HG02571 (cell line): ENCODE measurements at regions not wholly inside any gene's neighbourhood (a gene's known extent, or its start where the extent isn't known, plus 50 kb on each side); places are given as distances from the start of the nearest gene placed in this dataset.
"Not testable (repeated sequence)": the region's sequence is repeated elsewhere in the genome, so short reads cannot be mapped to it uniquely, and the experiment has no call there.

Experiments
- ATAC-seq: cut with Tn5 transposase; IDR thresholded peaks from one replicate; pipeline ENCODE4 v1.9.1; 2021; ENCODE audit warnings: mild to moderate bottlenecking, moderate library complexity; ENCODE audit not compliant: unreplicated experiment

DNA sequence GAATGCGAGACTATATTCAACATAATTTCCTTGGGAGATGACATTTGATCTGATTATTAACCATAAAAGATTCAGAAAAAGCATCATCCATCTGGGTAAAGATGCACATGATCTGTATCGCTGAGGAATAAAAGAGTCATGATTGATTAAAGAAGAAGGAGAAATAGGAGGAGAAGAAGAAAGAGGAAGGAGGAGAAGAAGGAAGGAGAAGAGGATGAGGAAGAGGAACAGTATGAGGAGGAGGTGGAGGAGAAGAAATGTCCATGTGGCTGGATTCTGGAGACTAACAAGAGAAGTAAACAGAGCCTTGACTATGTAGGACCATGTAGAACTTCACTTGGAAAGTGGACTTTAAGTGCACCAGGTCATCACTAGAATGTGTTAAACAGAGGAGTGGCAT is 947.4 kb downstream of the LRFN5 start:
- ATAC-seq, result no peak

DNA sequence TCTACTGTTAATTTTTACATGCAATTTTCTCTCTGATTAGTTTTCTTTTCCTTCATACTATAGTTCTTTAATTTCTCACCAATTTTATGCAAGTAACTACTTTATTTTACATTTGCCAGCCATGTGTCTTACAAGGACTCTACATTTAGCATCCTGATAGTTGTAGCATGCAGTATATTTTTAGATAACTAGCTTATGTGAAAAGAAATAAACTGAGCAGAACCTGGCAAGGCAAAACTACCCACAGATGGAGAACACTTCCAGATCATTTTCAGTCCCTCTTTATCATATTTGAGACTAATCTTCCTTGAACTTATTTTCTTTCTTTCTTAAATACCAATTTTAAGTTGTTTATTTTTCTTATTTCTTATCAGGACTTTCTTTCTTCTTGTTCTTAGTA is 943.6 kb downstream of the LRFN5 start:
- no peak for ATAC-seq

DNA sequence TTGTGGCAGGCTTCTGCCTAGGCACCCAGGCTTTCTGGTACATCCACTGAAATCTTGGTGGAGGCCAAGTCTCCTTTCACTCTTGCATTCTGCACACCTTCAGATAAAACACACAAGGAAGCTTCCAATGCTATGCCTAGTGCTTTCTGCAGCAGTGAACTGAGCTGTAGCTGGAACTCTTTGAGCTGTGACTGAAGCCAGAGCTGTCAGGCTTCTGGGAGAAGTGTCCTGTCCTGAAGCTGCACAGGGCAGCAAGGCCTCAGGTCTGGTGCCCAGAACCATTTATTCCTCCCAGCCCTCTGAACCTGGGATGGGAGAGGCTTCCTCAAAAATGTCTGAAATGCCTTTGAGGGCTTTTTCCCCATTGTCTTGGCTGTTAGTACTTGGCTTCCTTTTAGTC is 941.7 kb downstream of the LRFN5 start:
- no peak for ATAC-seq

DNA sequence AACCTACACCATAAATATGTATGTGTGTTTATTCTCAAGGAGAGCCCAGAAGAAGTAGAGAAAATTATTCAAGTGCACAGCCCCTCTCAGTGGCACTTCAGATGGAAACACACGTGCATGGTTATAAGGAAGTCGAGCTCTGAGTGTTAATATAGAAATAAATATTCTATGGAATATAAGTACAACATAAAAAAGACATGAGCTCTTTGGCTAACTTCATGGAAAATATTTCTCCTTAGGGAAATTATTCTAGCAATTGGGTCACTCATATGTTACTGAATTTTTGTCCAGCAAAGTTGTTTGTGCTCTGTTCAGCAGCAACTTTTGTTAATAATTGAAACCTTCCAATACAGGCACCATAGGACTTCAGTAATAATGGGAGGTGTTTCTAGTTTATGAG is 939.0 kb downstream of the LRFN5 start:
- ATAC-seq, result no peak

DNA sequence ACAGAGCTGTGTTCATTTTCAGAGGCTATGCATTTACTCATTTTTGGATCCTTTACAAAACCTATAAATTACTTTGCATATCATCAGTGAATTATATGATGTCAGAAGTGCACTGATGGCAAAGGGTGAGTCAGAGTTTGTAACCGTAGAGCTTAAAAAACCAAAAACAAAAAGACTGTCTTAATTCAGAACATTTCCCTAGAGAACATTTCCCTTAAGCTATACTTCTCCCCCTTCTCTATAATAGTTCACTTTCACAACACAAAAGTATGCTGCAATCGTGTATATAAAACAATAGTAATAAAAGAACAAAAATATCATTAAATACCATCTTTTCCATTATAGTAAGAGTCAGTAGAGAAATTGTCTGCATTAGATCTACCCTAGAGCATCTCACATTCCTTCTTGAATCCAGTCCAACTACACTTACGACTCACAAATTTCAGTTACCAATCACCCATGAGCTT is 934.9 kb downstream of the LRFN5 start:
- ATAC-seq, result no peak

DNA sequence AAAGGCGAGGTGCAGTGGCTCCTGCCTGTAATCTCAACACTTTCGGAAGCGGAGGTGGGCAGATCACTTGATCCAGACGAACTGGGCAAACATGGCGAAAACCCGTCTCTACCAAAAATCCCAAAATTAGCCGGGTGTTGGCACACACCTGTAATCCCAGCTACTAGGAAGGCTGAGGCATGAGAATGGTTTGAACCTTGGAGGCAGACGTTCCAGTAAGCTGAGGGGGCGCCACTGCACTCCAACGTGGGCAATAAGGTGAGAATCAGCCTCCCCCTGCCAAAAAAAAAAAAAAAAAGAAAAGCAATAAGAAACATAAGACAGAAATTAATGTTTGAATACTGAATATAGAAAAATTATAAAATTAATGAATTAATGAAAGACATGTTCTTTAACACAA is 928.7 kb downstream of the LRFN5 start:
- no peak for ATAC-seq

DNA sequence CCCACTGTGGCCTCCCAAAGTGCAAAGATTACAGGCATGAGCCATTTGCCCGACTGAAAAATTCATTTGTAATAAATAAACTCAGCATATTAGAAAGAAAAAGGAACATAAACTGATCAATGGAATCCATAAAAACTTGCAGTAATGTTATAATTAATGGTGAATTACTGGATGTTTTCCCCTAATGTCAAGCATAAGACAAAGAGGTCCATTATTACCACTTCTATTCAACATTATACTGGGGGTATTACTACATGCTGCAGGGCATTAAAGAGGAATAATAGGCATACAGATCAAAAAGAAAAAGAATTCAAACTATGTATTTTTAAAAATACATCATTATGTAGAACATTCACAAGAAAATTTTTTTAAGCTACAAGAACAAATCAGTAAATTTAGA is 926.8 kb downstream of the LRFN5 start:
- no peak for ATAC-seq

DNA sequence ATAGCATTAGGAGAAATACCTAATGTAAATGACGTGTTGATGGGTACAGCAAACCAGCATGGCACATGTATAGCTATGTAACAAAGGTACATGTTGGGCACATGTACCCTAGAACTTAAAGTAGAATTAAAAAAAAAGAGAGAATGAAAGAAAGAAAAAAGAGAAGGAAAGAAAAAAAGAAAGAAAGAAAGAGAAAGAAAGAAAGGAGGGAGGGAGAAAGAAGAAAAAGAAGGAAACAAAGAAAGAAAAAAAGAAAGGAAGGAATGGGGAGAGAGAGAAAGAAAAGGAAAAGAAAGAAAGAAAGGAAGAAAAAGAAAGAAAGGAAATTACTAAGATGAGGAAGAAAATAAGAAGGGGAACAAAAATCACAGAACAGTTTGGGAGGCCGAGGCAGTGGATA is 925.5 kb downstream of the LRFN5 start:
- no peak for ATAC-seq

DNA sequence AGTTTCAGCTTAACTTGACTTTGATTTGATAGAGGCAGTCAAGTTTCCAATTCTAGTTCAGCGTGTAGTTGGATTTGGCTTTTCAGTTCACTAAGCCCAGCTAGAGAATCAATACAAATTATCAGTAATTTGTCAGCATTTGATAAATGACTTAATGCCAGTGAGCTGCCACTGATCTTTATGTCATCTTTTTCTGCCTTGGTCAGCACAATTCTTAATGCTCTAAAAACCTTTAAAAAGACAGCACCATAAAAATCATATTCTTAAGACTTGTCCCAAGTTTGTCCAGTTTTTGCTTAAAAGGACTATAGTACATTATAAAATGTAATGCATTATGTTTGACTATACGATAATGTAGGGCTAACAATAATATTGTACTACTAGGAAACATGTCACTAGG is 920.5 kb downstream of the LRFN5 start:
- no peak for ATAC-seq

DNA sequence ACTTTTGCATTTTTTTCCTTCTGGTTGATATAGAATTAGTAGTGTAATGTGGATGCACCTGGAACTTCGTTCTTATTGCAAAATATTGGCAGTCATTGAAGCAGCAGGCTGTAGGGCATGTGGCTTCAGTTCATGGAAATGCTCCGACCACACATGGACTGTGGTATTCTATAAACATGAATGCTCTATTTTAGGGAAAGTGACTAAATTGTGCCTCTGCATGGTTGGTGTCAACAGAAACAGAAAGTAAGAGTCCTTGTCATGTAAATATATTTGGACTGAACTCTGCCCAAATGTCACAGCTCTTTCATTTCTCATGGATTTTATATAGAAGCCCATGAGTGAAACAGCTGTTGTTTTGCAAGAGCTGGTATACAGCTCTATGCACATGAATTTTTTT is 917.0 kb downstream of the LRFN5 start:
- ATAC-seq, result peak; percentile 94

DNA sequence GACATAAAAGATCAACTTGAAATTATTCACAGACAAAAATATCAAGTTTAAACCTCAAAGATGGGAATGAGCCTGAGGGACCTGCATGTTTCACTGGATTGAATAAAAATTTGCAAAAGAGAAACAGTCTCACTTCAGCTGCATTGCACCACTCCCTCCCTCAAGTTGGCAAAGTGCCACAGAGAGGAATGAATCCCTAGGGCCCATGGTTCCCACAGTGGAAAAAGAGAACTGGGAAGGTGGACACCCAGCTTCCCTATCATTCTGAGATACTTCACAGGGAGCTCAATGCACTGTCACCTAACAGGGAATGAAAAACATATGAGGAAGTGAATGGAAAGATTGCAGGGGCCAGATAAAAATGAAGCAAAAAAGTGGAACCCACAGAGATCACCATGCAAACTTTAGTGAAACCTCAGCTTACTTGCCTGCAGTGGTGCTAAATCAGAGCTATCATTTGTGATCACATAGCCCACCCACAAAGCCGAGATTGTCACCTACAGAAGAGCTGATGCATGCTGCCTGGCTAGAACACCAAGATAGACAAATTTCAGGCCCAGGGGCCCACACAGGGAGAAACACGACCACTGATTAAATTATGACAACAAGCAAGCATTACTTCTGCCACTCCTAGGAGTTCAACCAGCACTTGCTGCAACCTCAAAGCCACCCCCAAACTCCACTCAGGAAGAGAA is 911.3 kb downstream of the LRFN5 start:
- no peak for ATAC-seq

DNA sequence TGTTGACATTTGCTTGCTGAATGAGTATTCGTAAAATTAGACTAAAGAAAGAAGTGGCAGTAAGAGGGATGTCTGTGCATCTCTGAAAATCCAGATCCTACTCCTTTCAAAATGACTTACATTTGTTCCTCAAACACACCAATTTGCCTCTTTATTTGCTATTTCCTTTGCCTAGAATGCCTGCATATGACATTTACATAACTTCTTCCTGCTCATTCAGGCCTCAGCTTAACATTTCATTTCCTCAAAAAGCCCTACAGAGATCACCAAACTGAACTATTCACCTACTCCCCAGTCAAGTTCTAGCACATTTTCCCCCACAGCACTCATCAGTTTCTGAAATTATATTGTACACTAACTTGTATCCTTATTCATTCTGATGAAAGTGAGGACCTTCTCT is 907.2 kb downstream of the LRFN5 start:
- ATAC-seq, result no peak

DNA sequence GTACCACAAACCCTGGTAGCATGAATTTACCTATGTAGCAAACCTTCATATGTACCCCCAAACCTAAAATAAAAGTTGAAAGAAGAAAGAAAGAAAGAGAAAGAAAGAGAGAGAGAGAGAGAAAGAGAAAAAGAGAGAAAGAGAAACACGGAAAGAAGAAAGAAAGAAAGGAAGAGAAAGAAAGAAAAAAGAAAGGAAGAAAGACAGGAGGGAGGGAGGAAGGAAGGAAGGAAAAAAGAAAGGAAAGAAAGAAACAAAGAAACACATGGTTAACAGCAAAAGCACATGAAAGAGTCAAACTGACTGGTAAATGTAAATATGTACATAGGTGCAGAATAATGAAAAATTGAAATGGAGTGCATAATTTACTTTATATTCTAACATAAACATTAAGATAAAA is 903.4 kb downstream of the LRFN5 start:
- ATAC-seq, result no peak

DNA sequence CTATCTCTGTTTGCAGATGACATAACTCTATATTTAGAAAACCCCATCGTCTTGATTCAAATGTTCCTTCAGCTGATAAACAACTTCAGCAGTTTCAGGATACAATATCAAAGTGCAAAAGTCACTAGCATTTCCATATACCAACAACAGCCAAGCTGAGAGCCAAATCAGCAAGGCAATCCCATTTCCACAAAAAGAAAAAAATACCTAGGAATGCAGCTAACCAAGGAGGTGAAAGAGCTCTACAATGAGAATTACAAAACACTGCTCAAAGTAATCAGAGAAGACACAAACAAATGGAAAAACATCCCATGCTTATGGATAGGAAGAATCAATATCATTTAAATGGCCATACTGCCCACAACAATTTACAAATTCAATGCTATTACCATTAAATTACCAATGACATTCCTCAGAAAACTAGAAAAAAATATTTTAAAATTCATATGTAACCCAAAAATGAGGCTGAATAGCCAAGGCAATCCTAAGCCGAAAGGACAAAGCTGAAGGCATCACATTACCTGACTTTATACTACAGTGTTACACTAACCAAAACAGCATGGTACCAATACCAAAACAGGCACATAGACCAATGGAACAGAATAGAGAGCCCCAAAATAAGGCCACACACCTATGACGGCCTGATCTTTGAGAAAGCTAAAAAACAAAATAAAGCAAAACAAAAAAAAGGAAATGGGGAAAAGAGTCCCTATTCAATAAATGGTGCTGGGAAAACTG is 901.7 kb downstream of the LRFN5 start:
- ATAC-seq, result no peak

DNA sequence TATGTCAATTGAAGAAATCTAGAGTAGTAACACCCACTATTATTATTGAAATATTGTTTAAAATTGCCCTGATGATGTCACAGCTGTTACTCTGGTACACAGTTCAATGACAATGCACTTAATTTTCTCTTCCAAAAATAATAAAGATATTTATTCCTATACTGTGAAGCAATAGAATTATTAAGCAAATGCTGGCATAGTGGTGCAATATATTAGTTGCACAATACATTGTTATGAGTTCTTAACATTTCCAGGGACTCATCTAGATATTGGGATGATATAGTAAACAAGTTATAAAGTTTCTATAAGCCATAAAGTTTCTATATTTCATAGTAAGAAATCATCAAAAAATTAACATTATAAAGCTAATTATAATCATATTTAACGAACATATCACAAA is 897.8 kb downstream of the LRFN5 start:
- ATAC-seq, result no peak

DNA sequence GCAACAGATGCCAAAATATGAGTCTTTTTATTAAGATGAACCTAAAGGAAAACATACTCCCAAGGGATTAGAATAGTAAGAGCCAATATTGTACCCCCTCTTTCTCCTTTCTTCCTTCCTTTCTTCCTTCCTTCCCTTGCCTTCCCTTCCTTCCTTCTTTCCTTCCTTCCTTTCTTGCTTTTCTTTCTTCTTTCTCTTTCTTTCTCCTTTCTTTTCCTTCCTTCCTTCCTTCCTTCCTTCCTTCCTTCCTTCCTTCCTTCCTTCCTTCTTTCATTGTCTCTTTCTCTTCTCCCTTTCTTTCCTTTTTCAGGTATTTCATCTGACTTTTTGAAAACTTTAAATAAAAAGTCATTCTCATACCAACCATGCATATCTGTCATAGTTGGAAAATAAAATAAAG is 892.5 kb downstream of the LRFN5 start:
- no peak for ATAC-seq

DNA sequence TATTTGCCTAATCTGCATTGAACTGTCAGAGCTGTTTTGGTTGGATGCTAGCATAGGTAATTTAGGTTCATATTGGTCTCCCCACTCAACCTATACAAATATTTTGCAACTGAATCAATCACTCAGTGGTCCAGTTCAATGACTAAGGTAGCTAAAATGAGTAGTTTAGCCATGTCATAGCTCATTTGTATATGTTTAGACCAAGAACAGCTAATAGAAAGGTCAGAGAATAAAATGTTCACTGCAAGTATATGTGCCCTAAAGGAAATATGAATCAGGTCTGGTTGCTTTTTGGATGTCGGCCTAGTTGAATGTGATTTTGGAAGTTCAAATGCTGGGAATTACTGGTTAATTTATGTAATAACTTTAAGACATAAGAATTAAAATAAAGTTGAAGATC is 883.9 kb downstream of the LRFN5 start:
- ATAC-seq, result no peak

DNA sequence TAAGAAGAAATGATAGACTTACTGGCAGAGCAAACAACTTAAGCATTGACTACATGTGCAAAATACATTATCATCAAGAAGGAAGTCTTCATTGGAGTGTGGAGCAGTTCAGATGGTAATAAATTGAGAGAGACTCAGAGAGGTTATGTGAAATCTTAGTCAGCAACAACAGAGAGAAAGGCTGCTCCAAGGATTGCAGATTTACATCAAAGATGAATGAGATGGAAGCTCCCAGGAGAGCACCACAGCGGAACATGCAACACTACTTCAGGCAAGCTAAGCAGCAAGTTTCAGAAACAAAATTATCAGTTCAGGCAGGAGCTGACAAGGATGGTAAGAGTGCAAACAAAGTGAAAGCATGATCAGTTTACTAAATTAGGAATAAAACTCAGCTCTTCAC is 882.3 kb downstream of the LRFN5 start:
- ATAC-seq, result no peak

DNA sequence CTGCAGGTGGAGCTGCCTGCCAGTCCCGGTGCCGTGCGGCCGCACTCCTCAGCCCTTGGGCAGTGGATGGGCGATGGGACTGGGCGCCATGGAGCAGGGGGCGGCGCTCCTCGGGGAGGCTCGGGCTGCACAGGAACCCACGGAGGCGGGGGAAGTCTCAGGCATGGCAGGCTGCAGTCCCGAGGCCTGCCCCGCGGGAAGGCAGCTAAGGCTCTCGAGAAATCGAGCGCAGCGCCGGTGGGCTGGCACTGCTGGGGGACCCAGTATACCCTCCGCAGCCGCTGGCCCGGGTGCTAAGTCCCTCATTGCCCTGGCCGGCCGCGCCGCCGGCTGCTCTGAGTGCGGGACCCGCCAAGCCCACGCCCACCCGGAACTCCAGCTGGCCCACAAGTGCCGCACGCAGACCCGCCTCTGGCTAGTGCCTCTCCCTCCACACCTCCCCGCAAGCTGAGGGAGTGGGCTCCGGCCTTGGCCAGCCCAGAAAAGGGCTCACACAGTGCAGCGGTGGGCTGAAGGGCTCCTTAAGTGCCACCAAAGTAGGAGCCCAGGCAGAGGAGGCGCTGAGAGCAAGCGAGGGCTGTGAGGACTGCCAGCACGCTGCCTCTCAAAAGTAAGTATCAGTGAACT is 875.8 kb downstream of the LRFN5 start:
- ATAC-seq, result not testable (repeated sequence)

DNA sequence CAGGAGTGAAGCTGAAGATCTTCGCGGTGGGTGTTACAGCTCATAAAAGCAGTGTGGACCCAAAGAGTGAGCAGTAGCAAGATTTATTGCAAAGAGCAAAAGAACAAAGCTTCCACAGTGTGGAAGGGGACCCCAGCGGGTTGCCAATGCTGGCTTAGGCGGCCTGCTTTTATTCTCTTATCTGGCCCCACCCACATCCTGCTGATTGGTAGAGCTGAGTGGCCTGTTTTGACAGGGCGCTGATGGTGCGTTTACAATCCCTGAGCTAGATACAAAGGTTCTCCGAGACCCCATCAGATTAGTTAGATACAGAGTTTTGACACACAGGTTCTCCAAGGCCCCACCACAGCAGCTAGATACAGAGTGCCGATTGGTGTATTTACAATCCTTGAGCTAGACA is 875.0 kb downstream of the LRFN5 start:
- not testable (repeated sequence) for ATAC-seq

DNA sequence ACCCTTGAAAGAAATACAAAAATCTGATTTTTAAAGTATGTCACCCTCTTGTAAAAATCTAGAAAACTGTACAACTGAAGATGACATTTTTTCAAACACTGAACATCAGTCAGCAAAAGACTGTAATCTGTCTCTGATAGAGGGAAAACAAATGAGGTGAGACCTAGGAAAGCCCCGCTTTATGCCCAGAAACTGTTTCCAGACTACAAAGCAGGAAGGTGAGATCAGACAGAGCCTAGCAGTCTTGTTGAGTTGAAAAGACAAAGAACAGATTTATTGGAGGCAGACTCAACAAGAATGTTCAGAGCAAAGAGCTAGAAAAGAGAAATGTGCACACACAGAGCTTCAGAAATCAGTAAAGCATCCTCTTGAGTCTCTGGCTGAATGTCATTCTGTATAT is 873.6 kb downstream of the LRFN5 start:
- no peak for ATAC-seq

DNA sequence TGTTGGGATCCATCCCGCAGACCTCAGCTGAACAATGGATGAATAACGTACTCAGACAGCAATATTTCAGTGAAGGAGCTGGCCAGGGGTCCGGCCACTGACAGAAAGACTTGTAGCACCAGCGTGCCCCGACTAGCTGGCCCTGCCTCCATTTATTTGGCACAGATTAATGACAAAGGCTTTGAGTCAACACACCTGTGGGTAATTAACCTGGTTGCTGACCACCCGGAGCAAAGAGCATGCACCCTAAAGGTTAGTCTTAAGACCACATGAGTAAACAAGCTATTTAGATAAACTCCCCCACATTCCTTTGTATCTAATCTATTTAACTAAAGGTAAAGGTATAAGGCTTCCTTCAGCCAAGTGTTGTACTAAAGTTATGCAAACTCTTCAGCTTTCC is 868.6 kb downstream of the LRFN5 start:
- no peak for ATAC-seq
